ENCODE measurements at regions not wholly inside any gene's neighbourhood (a gene's known extent, or its start where the extent isn't known, plus 50 kb on each side); places are given as distances from the start of the nearest gene placed in this dataset.
"Not testable (repeated sequence)": the region's sequence is repeated elsewhere in the genome, so short reads cannot be mapped to it uniquely, and the experiment has no call there.

GRCh38 chr3:88000853-88001252, 58.0 kb downstream of the CGGBP1 start:
- no peak for DNase-seq (ENCODE audit: low spot score)

- no peak for DNase-seq (ENCODE audit: low spot score)
Observed at GRCh38 chr3:87997966-87998365, 60.8 kb downstream of the CGGBP1 start.

- no peak for DNase-seq (ENCODE audit: low spot score)
Observed at GRCh38 chr3:87997298-87997697, 61.5 kb downstream of the CGGBP1 start.

GRCh38 chr3:87996882-87997281, 61.9 kb downstream of the CGGBP1 start:
- no peak for DNase-seq (ENCODE audit: low spot score)

- DNase-seq (ENCODE audit: low spot score) = no peak
Observed at GRCh38 chr3:87993566-87993965, 65.2 kb downstream of the CGGBP1 start.

- no peak for DNase-seq (ENCODE audit: low spot score)
Observed at GRCh38 chr3:87987952-87988351, 70.9 kb downstream of the CGGBP1 start.

- no peak for DNase-seq (ENCODE audit: low spot score)
Observed at GRCh38 chr3:87982421-87982820, 76.4 kb downstream of the CGGBP1 start.

- DNase-seq (ENCODE audit: low spot score) = no peak
Observed at GRCh38 chr3:87979527-87979926, 79.3 kb downstream of the CGGBP1 start.

- DNase-seq (ENCODE audit: low spot score) = no peak
Observed at GRCh38 chr3:87977765-87978164, 81.0 kb downstream of the CGGBP1 start.

GRCh38 chr3:87975716-87976115, 83.1 kb downstream of the CGGBP1 start:
- no peak for DNase-seq (ENCODE audit: low spot score)

- no peak for DNase-seq (ENCODE audit: low spot score)
Observed at GRCh38 chr3:87973906-87974305, 84.9 kb downstream of the CGGBP1 start.

GRCh38 chr3:87969620-87970019, 89.2 kb downstream of the CGGBP1 start:
- DNase-seq (ENCODE audit: low spot score) = no peak

- DNase-seq (ENCODE audit: low spot score) = no peak
Observed at GRCh38 chr3:87968668-87969067, 90.1 kb downstream of the CGGBP1 start.

- DNase-seq (ENCODE audit: low spot score) = no peak
Observed at GRCh38 chr3:87958289-87958688, 100.5 kb downstream of the CGGBP1 start.

GRCh38 chr3:87957575-87957974, 101.2 kb downstream of the CGGBP1 start:
- DNase-seq (ENCODE audit: low spot score) = no peak

GRCh38 chr3:87949879-87950208, 109.0 kb downstream of the CGGBP1 start:
- DNase-seq (ENCODE audit: low spot score) = no peak

- DNase-seq (ENCODE audit: low spot score) = no peak
Observed at GRCh38 chr3:87949189-87949878, 109.5 kb downstream of the CGGBP1 start.

- DNase-seq (ENCODE audit: low spot score) = not testable (repeated sequence)
Observed at GRCh38 chr3:87946007-87946406, 112.8 kb downstream of the CGGBP1 start.

- not testable (repeated sequence) for DNase-seq (ENCODE audit: low spot score)
Observed at GRCh38 chr3:87942256-87942655, 116.5 kb downstream of the CGGBP1 start.

GRCh38 chr3:87924485-87924884, 134.3 kb downstream of the CGGBP1 start:
- no peak for DNase-seq (ENCODE audit: low spot score)

GRCh38 chr3:87920549-87920948, 138.3 kb downstream of the CGGBP1 start:
- no peak for DNase-seq (ENCODE audit: low spot score)

- DNase-seq (ENCODE audit: low spot score) = no peak
Observed at GRCh38 chr3:87901141-87901540, 157.7 kb downstream of the CGGBP1 start.

GRCh38 chr3:87900061-87900460, 158.7 kb downstream of the CGGBP1 start:
- no peak for DNase-seq (ENCODE audit: low spot score)

- no peak for DNase-seq (ENCODE audit: low spot score)
Observed at GRCh38 chr3:87898971-87899370, 159.8 kb downstream of the CGGBP1 start.

GRCh38 chr3:87895983-87896382, 162.8 kb downstream of the CGGBP1 start:
- DNase-seq (ENCODE audit: low spot score) = no peak
